ENCODE measurements at regions not wholly inside any gene's neighbourhood (a gene's known extent, or its start where the extent isn't known, plus 50 kb on each side); places are given as distances from the start of the nearest gene placed in this dataset.

- H3K27ac ChIP-seq: no peak overlapping the region
- WGBS, 4 donors: 61 to 73% (median 65%) methylated on average over 4 of the region's 4 CpGs
- intact Hi-C loops (cut with DNase I): no loop called here
- H3K4me3 ChIP-seq: no peak overlapping the region
- ATAC-seq (no peak), DNase-seq (no peak)
- peaks cover 0 to 3% (median 0%) of the 10 kb centered on the region in 12 donors for H3K9me3 ChIP-seq
- H3K27me3 ChIP-seq: no peaks in the 10 kb centered on the region
- no peak for TF ChIP-seq POLR2A (IDR thresholded peaks at IDR 0.05)
- no peak for TF ChIP-seq CTCF (IDR thresholded peaks at IDR 0.05)
- no peaks in the 10 kb centered on the region for H3K4me1 ChIP-seq
- no peaks in the 10 kb centered on the region for H3K36me3 ChIP-seq
Measured at GRCh38 chr5:72698481-72698880, 118.0 kb upstream of the TNPO1 start.

GRCh38 chr5:72697622-72698021 is 118.8 kb upstream of the TNPO1 start:
- Histone ChIP-seq H3K9me3 (peaks cover 0 to 3% (median 0%) of the 10 kb centered on the region in 12 donors), H3K4me3 (no peak overlapping the region), H3K27ac (no peak overlapping the region), H3K4me1 (no peaks in the 10 kb centered on the region), H3K27me3 (peaks cover 0 to 3% (median 0%) of the 10 kb centered on the region in 9 donors), H3K36me3 (no peaks in the 10 kb centered on the region)
- DNase-seq (no peak), ATAC-seq (no peak)
- TF ChIP-seq CTCF (IDR thresholded peaks at IDR 0.05): no peak
- no peak for TF ChIP-seq POLR2A (IDR thresholded peaks at IDR 0.05)
- WGBS, 4 donors: 94 to 98% (median 96%) methylated on average over 2 of the region's 2 CpGs
- intact Hi-C loops (cut with DNase I): no loop called here

GRCh38 chr5:72695659-72696058 is 120.8 kb upstream of the TNPO1 start:
- peaks cover 0 to 7% (median 0%) of the 10 kb centered on the region in 9 donors for H3K27me3 ChIP-seq
- no peak for ATAC-seq

GRCh38 chr5:72694856-72695255 is 121.6 kb upstream of the TNPO1 start:
- Histone ChIP-seq H3K4me1 (no peaks in the 10 kb centered on the region), H3K9me3 (no peaks in the 10 kb centered on the region), H3K27me3 (peaks cover 0 to 10% (median 0%) of the 10 kb centered on the region in 9 donors), H3K27ac (no peak overlapping the region), H3K36me3 (no peaks in the 10 kb centered on the region), H3K4me3 (no peak overlapping the region)
- intact Hi-C loops (cut with DNase I): no loop called here
- WGBS, 4 donors: 93 to 97% (median 96%) methylated on average over 2 of the region's 2 CpGs
- no peak for DNase-seq
- TF ChIP-seq CTCF (IDR thresholded peaks at IDR 0.05) (no peak), POLR2A (IDR thresholded peaks at IDR 0.05) (no peak)
- no peak for ATAC-seq

More at GRCh38 chr5:72695659-72696058, 120.8 kb upstream of the TNPO1 start:
- intact Hi-C loops (cut with DNase I): no loop called here
- Histone ChIP-seq H3K9me3 (no peaks in the 10 kb centered on the region), H3K27ac (no peak overlapping the region), H3K4me1 (no peaks in the 10 kb centered on the region), H3K36me3 (no peaks in the 10 kb centered on the region), H3K4me3 (no peak overlapping the region)
- no peak for DNase-seq
- TF ChIP-seq POLR2A (IDR thresholded peaks at IDR 0.05) (no peak), CTCF (IDR thresholded peaks at IDR 0.05) (no peak)
